Stimulated activated effector memory CD8-positive, alpha-beta T cell treated with anti-CD3 and anti-CD28 coated beads, Interleukin-12 subunit alpha, Interleukin-12 subunit beta, amount 100 ng/mL, for 72 hours (primary cell): ENCODE measurements at regions not wholly inside any gene's neighbourhood (a gene's known extent, or its start where the extent isn't known, plus 50 kb on each side); places are given as distances from the start of the nearest gene placed in this dataset.
"Not testable (repeated sequence)": the region's sequence is repeated elsewhere in the genome, so short reads cannot be mapped to it uniquely, and the experiment has no call there.

Experiments
- ATAC-seq: fragments of 150-1000 bp; cut with Tn5 transposase; 2 replicates; pipeline ENCODE4 v1.10.0; 2021
- DNase-seq, 2 donors: peaks; one replicate each; pipeline ENCODE4 v3.0.0; 2021 to 2022; ENCODE audit warnings: low spot score in 2 of 2
- H3K27ac Mint-ChIP-seq: one replicate; pipeline ENCODE4 v1.8.0; 2022; ENCODE audit warnings: mild to moderate bottlenecking, mixed read lengths
- H3K36me3 Mint-ChIP-seq: one replicate; pipeline ENCODE4 v1.8.0; 2022; ENCODE audit warnings: mild to moderate bottlenecking, mixed read lengths
- H3K4me1 Mint-ChIP-seq: one replicate; pipeline ENCODE4 v1.8.0; 2022; ENCODE audit warnings: mixed read lengths
- H3K4me3 Mint-ChIP-seq: one replicate; pipeline ENCODE4 v1.8.0; 2022; ENCODE audit warnings: mild to moderate bottlenecking, mixed read lengths
- H3K9me3 Mint-ChIP-seq: one replicate; pipeline ENCODE4 v1.8.0; 2022; ENCODE audit warnings: mixed read lengths

GRCh38 chr5:112551419-112552032, 132.4 kb upstream of the EPB41L4A start:
- no peaks in the 10 kb centered on the region for H3K4me1 Mint-ChIP-seq
- no peaks in the 10 kb centered on the region for H3K36me3 Mint-ChIP-seq
- no peaks in the 10 kb centered on the region for H3K9me3 Mint-ChIP-seq
- H3K27ac Mint-ChIP-seq, result peak overlapping the region; percentile 48
- ATAC-seq, result no peak
- no peak for DNase-seq
- no peak overlapping the region for H3K4me3 Mint-ChIP-seq

DNA sequence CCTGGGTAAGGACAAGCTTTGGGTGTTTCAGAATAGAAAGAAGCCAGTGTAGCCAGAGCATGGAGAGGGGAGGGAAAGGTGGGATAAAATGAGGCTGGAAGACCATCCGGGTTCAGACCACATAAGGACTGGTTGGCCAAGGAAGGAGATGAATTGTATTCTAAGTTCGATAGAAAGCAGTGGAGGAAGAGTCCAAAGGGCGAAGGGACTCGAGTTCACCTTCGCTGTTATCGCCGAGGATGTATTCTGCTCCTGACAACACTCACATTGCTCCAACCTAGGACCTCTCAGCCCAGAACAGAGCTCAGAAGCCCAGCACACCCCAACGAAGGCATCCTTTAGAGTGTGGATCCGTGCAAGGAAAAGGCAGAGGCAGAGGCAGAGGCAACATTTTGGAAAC, 133.1 kb upstream of the EPB41L4A start:
- DNase-seq (no peak), ATAC-seq (no peak)
- H3K4me1 Mint-ChIP-seq, result no peaks in the 10 kb centered on the region
- no peaks in the 10 kb centered on the region for H3K9me3 Mint-ChIP-seq
- H3K27ac Mint-ChIP-seq, result peak overlapping the region; percentile 48
- no peak overlapping the region for H3K4me3 Mint-ChIP-seq
- no peaks in the 10 kb centered on the region for H3K36me3 Mint-ChIP-seq

GRCh38 chr5:112552791-112553190, 133.7 kb upstream of the EPB41L4A start:
- Mint-ChIP-seq H3K27ac (no peak overlapping the region), H3K4me3 (no peak overlapping the region), H3K4me1 (no peaks in the 10 kb centered on the region), H3K9me3 (no peaks in the 10 kb centered on the region), H3K36me3 (no peaks in the 10 kb centered on the region)
- ATAC-seq (no peak), DNase-seq (no peak)

- Mint-ChIP-seq H3K4me1 (no peaks in the 10 kb centered on the region), H3K9me3 (no peaks in the 10 kb centered on the region), H3K4me3 (no peak overlapping the region), H3K27ac (no peak overlapping the region), H3K36me3 (no peaks in the 10 kb centered on the region)
- no peak for ATAC-seq
- no peak for DNase-seq
These were observed 135.3 kb upstream of the EPB41L4A start for GRCh38 chr5:112554101-112554977.

GRCh38 chr5:112555197-112555596, 136.1 kb upstream of the EPB41L4A start:
- no peaks in the 10 kb centered on the region for H3K9me3 Mint-ChIP-seq
- no peaks in the 10 kb centered on the region for H3K36me3 Mint-ChIP-seq
- H3K4me3 Mint-ChIP-seq, result no peak overlapping the region
- no peak overlapping the region for H3K27ac Mint-ChIP-seq
- H3K4me1 Mint-ChIP-seq, result no peaks in the 10 kb centered on the region
- ATAC-seq (peak; percentile 43), DNase-seq (no peak)

DNA sequence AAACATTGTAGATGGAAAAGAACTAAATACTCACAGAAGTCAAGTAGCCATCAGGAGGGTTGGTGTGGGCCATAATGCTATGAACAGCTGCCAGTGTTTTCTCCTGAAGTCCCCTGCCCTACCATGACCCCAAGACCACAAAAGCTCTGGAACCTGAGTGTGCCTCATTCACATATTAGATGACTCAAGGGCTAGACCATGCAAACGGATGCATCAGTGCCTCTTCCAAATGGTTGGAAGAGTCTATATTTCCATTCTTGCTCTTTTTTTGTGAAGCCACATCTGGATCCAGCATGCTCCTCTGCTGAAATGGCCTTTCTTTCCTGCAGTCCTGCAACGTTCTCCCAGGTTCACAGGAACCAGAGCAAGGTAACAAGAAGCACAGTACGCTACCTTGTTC, 136.6 kb upstream of the EPB41L4A start:
- Mint-ChIP-seq H3K27ac (no peak overlapping the region), H3K9me3 (no peaks in the 10 kb centered on the region), H3K36me3 (no peaks in the 10 kb centered on the region), H3K4me3 (no peak overlapping the region), H3K4me1 (no peaks in the 10 kb centered on the region)
- DNase-seq (no peak), ATAC-seq (no peak)

DNA sequence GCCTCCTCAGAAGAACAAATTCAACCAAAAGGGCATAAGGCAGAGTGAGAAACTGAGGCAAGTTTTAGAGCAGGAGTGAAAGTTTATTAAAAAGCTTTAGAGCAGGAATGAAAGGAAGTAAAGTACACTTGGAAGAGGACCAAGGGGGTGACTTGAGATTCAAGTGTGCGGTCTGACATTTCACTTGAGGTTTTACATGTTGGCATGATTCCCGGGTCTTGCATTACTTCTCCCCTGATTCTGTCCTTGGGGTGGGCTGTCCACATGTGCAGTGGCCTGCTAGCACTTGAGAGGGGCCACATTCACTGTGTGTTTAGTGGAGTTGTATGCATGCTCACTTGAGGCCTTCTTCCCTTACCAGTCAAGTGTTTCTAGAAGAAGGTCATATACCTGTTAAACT, 140.4 kb upstream of the EPB41L4A start:
- DNase-seq, H3K4me3 Mint-ChIP-seq, H3K27ac Mint-ChIP-seq, H3K36me3 Mint-ChIP-seq, H3K9me3 Mint-ChIP-seq, ATAC-seq, H3K4me1 Mint-ChIP-seq: not testable (repeated sequence)

GRCh38 chr5:112560371-112560770, 141.3 kb upstream of the EPB41L4A start:
- H3K9me3 Mint-ChIP-seq, result peaks cover 3% of the 10 kb centered on the region
- no peaks in the 10 kb centered on the region for H3K36me3 Mint-ChIP-seq
- no peak overlapping the region for H3K27ac Mint-ChIP-seq
- DNase-seq (no peak), ATAC-seq (no peak)
- no peak overlapping the region for H3K4me3 Mint-ChIP-seq
- H3K4me1 Mint-ChIP-seq, result no peaks in the 10 kb centered on the region

- no peak overlapping the region for H3K4me3 Mint-ChIP-seq
- no peaks in the 10 kb centered on the region for H3K4me1 Mint-ChIP-seq
- peaks cover 3% of the 10 kb centered on the region for H3K9me3 Mint-ChIP-seq
- ATAC-seq (no peak), DNase-seq (no peak)
- H3K27ac Mint-ChIP-seq, result no peak overlapping the region
- no peaks in the 10 kb centered on the region for H3K36me3 Mint-ChIP-seq
These were observed 144.2 kb upstream of the EPB41L4A start for GRCh38 chr5:112563169-112563826.

DNA sequence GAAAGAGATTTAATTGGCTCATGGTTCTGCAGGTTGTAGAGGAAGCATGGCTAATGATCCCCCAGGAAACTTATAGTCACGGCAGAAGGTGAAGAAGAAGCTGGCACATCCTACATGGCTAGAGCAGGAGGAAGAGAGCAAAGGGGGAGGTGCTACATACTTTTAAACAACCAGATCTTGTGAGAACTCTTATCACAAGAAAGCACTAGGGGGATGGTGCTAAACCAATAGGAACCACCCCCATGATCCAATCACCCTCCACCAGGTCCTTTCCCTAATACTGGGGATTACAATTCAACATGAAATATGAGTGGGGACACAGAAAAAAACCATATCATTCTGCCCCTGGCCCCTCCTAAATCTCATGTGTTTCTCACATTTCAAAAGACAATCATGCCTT, 147.2 kb upstream of the EPB41L4A start:
- H3K27ac Mint-ChIP-seq, result no peak overlapping the region
- no peak overlapping the region for H3K4me3 Mint-ChIP-seq
- H3K9me3 Mint-ChIP-seq, result peaks cover 3% of the 10 kb centered on the region

DNA sequence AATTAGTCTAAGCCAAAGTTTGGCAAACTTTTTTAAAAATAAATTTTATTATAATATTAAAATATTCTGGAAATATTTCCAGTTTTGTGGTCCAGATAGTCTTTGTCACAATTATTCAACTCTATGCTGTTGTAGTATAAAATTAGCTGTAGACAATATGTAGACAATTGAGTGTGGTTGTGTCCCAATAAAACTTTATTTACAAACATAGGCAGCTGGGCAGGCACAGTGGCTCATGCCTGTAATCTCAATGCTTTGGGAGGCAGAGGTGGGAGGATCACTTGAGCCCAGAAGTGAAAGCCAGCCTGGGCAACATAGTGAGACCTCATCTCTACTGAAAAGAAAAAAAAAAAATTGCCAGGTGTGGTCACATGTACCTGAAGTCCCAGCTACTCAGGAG, 150.5 kb upstream of the EPB41L4A start:
- no peak overlapping the region for H3K4me3 Mint-ChIP-seq
- no peak overlapping the region for H3K27ac Mint-ChIP-seq
- no peaks in the 10 kb centered on the region for H3K4me1 Mint-ChIP-seq
- no peaks in the 10 kb centered on the region for H3K36me3 Mint-ChIP-seq
- no peaks in the 10 kb centered on the region for H3K9me3 Mint-ChIP-seq
- ATAC-seq (no peak), DNase-seq (no peak)

More for the DNA sequence above, 147.2 kb upstream of the EPB41L4A start:
- Mint-ChIP-seq H3K4me1 (no peaks in the 10 kb centered on the region), H3K36me3 (no peaks in the 10 kb centered on the region)
- DNase-seq (no peak), ATAC-seq (no peak)

DNA sequence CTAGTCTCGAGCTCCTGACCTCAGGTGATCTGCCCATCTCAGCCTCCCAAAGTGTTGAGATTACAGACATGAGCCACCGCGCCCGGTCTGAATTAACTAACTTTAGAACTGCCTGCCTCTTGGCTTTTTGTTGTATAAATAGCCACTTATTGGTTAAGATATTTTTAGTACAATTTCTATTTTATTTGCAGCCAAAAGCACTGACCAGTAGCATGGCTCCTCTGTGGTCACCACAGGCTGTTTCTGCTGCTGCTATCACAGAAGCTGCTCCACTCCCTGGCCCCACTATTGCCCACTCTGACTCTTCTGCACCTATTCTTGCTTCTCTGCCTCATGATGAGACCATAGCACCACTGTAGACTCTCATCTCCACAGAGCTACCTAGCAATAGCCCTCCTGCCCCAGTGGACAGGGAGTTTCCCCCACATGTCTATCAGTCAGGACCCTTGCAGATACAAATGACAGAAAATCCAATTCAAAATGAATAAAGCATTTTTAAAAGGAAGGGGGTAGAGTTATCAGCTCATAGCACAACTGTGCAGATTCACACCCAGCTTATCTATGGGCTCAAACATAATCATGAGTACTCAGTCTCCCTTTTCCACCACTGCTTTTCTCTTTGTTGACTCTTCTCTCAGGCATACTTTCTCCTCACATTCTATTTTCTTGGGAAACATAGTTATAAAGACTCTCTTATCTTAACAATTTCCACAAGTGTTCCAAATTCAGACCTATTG, 151.8 kb upstream of the EPB41L4A start:
- Mint-ChIP-seq H3K4me3 (no peak overlapping the region), H3K36me3 (no peaks in the 10 kb centered on the region), H3K4me1 (no peaks in the 10 kb centered on the region), H3K27ac (no peak overlapping the region), H3K9me3 (no peaks in the 10 kb centered on the region)
- ATAC-seq (no peak), DNase-seq (no peak)

DNA sequence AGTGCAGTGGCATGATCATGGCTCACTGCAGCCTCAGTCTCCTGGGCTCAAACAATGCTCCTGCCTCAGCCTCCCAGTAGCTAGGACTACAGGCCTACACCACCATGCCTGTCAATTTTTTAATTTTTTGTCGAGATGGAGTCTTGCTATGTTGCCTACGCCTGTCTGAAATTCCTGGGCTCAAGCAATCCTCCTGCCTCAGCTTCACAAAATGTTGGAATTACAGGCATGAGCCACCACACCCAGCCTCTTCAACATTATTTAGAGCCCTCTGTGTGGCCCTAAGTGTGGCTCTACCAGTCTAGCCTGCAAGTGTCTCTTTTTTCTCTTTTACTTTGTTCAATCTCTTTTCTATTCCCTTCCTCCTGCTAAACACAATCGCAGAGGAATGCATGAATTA, 154.4 kb upstream of the EPB41L4A start:
- no peak for ATAC-seq
- Mint-ChIP-seq H3K27ac (no peak overlapping the region), H3K4me1 (no peaks in the 10 kb centered on the region), H3K36me3 (no peaks in the 10 kb centered on the region), H3K4me3 (no peak overlapping the region), H3K9me3 (no peaks in the 10 kb centered on the region)
- DNase-seq, result no peak

GRCh38 chr5:112574536-112574935, 155.5 kb upstream of the EPB41L4A start:
- H3K4me3 Mint-ChIP-seq, result no peak overlapping the region
- H3K36me3 Mint-ChIP-seq, result no peaks in the 10 kb centered on the region
- H3K27ac Mint-ChIP-seq, result no peak overlapping the region
- no peaks in the 10 kb centered on the region for H3K4me1 Mint-ChIP-seq
- no peaks in the 10 kb centered on the region for H3K9me3 Mint-ChIP-seq
- ATAC-seq, result no peak
- DNase-seq, result no peak

DNA sequence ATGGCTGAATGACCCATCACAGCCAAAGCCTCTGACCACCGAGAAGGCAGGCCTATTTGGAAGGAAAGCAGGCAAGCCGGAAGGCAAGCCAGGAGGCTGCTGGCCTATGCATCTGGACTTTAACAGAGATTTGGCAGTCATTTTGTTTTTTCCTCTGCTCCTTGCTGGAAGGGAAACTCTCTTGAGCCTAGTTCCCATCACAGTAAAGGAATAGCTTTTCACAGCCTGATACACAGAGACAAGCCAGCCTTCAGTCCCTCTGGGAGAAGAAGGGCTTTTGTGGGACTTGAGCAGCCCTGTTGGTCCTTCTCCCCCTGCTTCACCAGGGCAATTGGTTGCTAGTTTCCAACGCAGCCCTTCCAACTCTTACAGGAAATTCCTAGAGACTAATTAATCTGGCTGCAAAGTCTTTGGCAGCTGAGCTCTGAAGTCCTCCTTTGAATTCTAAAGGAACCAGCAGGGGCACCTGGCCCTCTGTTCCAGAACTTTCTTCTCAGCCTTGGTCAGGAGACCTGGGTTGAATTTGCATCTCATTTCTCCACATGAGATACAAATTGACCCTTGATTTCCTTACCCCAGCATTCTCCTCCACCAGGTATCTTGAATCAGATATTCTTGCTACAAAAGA, 157.3 kb upstream of the EPB41L4A start:
- Mint-ChIP-seq H3K27ac (no peak overlapping the region), H3K4me3 (no peak overlapping the region), H3K4me1 (no peaks in the 10 kb centered on the region), H3K36me3 (no peaks in the 10 kb centered on the region), H3K9me3 (no peaks in the 10 kb centered on the region)
- no peak for DNase-seq
- no peak for ATAC-seq
